DND-41 (cell line): ENCODE measurements at regions not wholly inside any gene's neighbourhood (a gene's known extent, or its start where the extent isn't known, plus 50 kb on each side); places are given as distances from the start of the nearest gene placed in this dataset.

Experiments used
- ATAC-seq: fragments of 200-7000 bp; cut with Tn5 transposase; 3 replicates; pipeline ENCODE4 v1.9.1; 2021; ENCODE audit warnings: low read depth; ENCODE audit not compliant: insufficient read depth
- DNase-seq: peaks from one replicate; pipeline ENCODE4 v3.0.0-alpha.2; 2020
- H2AFZ ChIP-seq: 2 replicates; pipeline ENCODE4 v1.6.0; 2012; ENCODE audit warnings: low read depth, low read length
- H3K27ac ChIP-seq: 2 replicates; pipeline ENCODE4 v1.5.1; 2012; ENCODE audit warnings: low read length, inconsistent platforms
- H3K27me3 ChIP-seq: fragments of 200-600 bp; sonication (generic); 2 replicates; pipeline ENCODE4 v1.6.0; 2012; ENCODE audit warnings: low read length, mild to moderate bottlenecking, inconsistent platforms; ENCODE audit not compliant: insufficient read depth, poor library complexity
- H3K36me3 ChIP-seq: 2 replicates; pipeline ENCODE4 v1.5.1; 2012; ENCODE audit warnings: low read length, inconsistent platforms; ENCODE audit not compliant: insufficient read depth
- H3K4me1 ChIP-seq: 2 replicates; pipeline ENCODE4 v1.5.1; 2012; ENCODE audit warnings: mild to moderate bottlenecking, low read length; ENCODE audit not compliant: insufficient read depth
- H3K4me2 ChIP-seq: 2 replicates; pipeline ENCODE4 v1.6.0; 2012; ENCODE audit warnings: mild to moderate bottlenecking, moderate library complexity, low read length, inconsistent platforms; ENCODE audit not compliant: insufficient read depth
- H3K4me3 ChIP-seq, 2 experiments: fragments of 200-600 bp in 1 of 2; shearing (Covaris generic) in 1 of 2; 2 replicates each; pipeline ENCODE4 v1.5.1; 2012 to 2016; ENCODE audit warnings: inconsistent platforms in 2 of 2, low read length in 2 of 2, mild to moderate bottlenecking in 2 of 2, low read depth in 1 of 2, moderate library complexity in 1 of 2
- H3K79me2 ChIP-seq: 2 replicates; pipeline ENCODE4 v1.6.0; 2012; ENCODE audit warnings: low read length, inconsistent platforms; ENCODE audit not compliant: insufficient read depth
- H3K9ac ChIP-seq: 2 replicates; pipeline ENCODE4 v1.6.0; 2012; ENCODE audit warnings: low read depth, mild to moderate bottlenecking, inconsistent platforms, low read length, moderate library complexity
- H3K9me3 ChIP-seq: 2 replicates; pipeline ENCODE4 v1.5.1; 2012; ENCODE audit warnings: low read length, moderate library complexity, mild to moderate bottlenecking, inconsistent platforms; ENCODE audit not compliant: insufficient read depth, severe bottlenecking
- H4K20me1 ChIP-seq: 2 replicates; pipeline ENCODE4 v1.6.0; 2012; ENCODE audit warnings: low read length; ENCODE audit not compliant: insufficient read depth
- EZH2 ChIP-seq: IDR thresholded peaks from 3 replicates; pipeline ENCODE4 v1.6.1; 2012; ENCODE audit warnings: borderline replicate concordance, low read depth, mild to moderate bottlenecking, moderate library complexity, low read length, inconsistent platforms; ENCODE audit not compliant: severe bottlenecking
- TF ChIP-seq, protein P1 (sequence below): IDR thresholded peaks from 2 replicates; pipeline ENCODE4 v1.5.1; 2012; ENCODE audit warnings: borderline replicate concordance, low read length, moderate library complexity, mild to moderate bottlenecking; ENCODE audit not compliant: poor library complexity, severe bottlenecking; ENCODE audit errors: extremely low read depth

DNA sequence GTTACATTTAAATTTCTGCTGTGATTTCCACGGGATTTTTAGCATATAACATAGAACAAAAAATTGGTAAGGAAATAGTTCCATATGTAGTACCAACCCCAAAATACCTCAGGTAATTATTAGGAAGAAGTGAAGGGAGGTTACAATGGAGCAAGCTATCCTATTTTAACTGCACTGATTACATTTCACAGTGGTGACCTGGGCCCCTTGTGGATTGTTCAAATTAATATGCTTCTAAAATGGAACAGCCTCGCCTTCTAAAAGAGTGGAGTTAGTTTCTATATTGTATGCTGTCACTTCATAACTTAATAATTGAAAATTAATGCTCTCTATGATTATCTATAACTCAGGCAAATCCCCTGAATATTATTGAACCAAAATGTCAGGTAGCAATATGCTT, 651.7 kb upstream of the GBE1 start:
- H3K4me2 ChIP-seq: no peak overlapping the region
- H3K27me3 ChIP-seq: no peaks in the 10 kb centered on the region
- H3K79me2 ChIP-seq: no peaks in the 10 kb centered on the region
- TF ChIP-seq, protein P1, sequence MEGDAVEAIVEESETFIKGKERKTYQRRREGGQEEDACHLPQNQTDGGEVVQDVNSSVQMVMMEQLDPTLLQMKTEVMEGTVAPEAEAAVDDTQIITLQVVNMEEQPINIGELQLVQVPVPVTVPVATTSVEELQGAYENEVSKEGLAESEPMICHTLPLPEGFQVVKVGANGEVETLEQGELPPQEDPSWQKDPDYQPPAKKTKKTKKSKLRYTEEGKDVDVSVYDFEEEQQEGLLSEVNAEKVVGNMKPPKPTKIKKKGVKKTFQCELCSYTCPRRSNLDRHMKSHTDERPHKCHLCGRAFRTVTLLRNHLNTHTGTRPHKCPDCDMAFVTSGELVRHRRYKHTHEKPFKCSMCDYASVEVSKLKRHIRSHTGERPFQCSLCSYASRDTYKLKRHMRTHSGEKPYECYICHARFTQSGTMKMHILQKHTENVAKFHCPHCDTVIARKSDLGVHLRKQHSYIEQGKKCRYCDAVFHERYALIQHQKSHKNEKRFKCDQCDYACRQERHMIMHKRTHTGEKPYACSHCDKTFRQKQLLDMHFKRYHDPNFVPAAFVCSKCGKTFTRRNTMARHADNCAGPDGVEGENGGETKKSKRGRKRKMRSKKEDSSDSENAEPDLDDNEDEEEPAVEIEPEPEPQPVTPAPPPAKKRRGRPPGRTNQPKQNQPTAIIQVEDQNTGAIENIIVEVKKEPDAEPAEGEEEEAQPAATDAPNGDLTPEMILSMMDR: no peak
- TF ChIP-seq EZH2: no peak
- H3K4me1 ChIP-seq: no peaks in the 10 kb centered on the region
- H3K27ac ChIP-seq: no peak overlapping the region
- no peak overlapping the region for H3K9ac ChIP-seq
- no peak overlapping the region for H3K4me3 ChIP-seq
- DNase-seq (no peak), ATAC-seq (no peak)
- no peaks in the 10 kb centered on the region for H4K20me1 ChIP-seq
- no peaks in the 10 kb centered on the region for H3K9me3 ChIP-seq
- no peak overlapping the region for H2AFZ ChIP-seq
- H3K36me3 ChIP-seq: no peaks in the 10 kb centered on the region

DNA sequence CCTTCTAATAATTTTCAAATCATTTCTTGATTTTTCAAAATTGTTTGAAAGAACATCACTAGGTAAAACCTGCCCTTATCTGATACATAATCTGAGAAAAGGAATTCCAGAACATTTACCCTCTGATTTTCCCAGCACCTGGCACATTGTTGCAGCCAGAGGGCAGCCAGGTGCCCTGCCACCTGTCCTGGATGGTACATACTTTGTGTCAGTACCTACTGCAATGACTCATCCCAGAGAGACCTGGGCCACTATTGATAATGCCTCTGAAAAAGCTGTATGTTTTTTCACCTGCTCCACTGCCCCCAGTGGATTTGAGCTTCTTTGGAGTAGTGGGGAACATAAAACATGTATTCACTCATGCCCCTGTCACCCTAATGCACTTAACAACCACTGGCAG, 648.9 kb upstream of the GBE1 start:
- Histone ChIP-seq H3K4me2 (no peak overlapping the region), H3K79me2 (no peaks in the 10 kb centered on the region), H3K9ac (no peak overlapping the region), H3K27me3 (no peaks in the 10 kb centered on the region), H3K4me3 (no peak overlapping the region), H4K20me1 (no peaks in the 10 kb centered on the region), H3K4me1 (no peaks in the 10 kb centered on the region), H3K9me3 (no peaks in the 10 kb centered on the region), H3K36me3 (no peaks in the 10 kb centered on the region), H3K27ac (no peak overlapping the region), H2AFZ (no peak overlapping the region)
- ATAC-seq (no peak), DNase-seq (no peak)
- TF ChIP-seq EZH2: no peak
- TF ChIP-seq, protein P1: no peak

DNA sequence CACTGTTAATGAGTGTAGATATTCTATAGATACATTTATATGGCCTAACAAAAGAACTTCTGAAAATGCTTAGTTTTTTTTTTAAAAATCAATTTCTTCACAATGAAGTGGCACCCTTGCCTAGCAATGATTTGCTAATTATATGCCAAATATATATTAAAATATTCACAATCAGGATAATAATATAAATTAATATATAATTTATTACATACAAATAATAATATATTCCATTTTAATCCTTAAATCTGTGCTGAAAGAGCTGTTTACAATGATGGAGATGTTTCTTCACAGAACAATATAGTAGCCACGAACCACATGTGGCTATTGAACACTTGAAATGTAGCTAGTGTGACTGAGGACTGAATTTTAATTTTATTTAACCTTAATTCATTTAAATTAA, 648.4 kb upstream of the GBE1 start:
- no peak for DNase-seq
- TF ChIP-seq, protein P1: no peak
- TF ChIP-seq EZH2: no peak
- H3K4me3 ChIP-seq: no peak overlapping the region
- H2AFZ ChIP-seq: no peak overlapping the region
- H3K27ac ChIP-seq: no peak overlapping the region
- no peaks in the 10 kb centered on the region for H3K36me3 ChIP-seq
- no peak overlapping the region for H3K4me2 ChIP-seq
- H3K9me3 ChIP-seq: no peaks in the 10 kb centered on the region
- no peaks in the 10 kb centered on the region for H3K79me2 ChIP-seq
- H3K9ac ChIP-seq: no peak overlapping the region
- H3K27me3 ChIP-seq: no peaks in the 10 kb centered on the region
- no peaks in the 10 kb centered on the region for H4K20me1 ChIP-seq
- no peak for ATAC-seq
- no peaks in the 10 kb centered on the region for H3K4me1 ChIP-seq

DNA sequence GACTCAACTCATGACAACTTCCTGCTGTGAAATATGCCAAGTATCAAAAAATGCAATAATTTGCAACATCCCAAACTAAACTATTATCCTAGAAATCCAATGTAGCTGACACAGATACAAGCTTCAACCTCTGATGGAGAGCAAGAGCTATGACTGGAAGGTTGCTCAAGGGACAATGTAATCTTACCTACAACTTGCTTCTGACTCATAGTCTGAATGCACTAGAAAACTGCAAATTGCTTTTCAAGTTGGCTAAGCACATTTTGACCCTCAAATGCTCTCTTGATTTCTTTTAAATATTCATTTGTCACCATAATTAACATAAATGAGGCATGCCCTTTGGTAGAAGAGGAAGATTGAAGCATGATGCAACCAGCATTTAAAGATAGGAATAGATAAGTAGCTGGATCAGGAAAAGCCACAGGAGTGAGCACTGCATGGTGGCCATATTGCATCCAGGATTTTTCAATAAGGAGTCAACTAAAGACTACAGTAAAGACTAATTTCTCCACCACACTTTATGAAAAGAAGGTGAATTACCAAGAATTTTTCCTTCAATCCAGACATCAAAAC, 630.8 kb upstream of the GBE1 start:
- Histone ChIP-seq H3K4me1 (no peaks in the 10 kb centered on the region), H3K4me3 (no peak overlapping the region), H4K20me1 (no peaks in the 10 kb centered on the region), H3K9ac (no peak overlapping the region), H3K79me2 (no peaks in the 10 kb centered on the region), H3K27me3 (no peaks in the 10 kb centered on the region), H3K9me3 (no peaks in the 10 kb centered on the region), H3K4me2 (no peak overlapping the region), H3K27ac (no peak overlapping the region), H3K36me3 (no peaks in the 10 kb centered on the region), H2AFZ (no peak overlapping the region)
- no peak for TF ChIP-seq EZH2
- TF ChIP-seq, protein P1: no peak
- DNase-seq (no peak), ATAC-seq (no peak)
